ENCODE measurements at regions not wholly inside any gene's neighbourhood (a gene's known extent, or its start where the extent isn't known, plus 50 kb on each side); places are given as distances from the start of the nearest gene placed in this dataset.

- Histone ChIP-seq H3K4me1 (ENCODE audit: low read depth, poor library complexity, severe bottlenecking) (no peaks in the 10 kb centered on the region), H3K27me3 (ENCODE audit: insufficient read depth, low read depth) (no peaks in the 10 kb centered on the region), H2AFZ (ENCODE audit: low read depth) (no peak overlapping the region), H3K79me2 (ENCODE audit: insufficient read depth, low read depth) (no peaks in the 10 kb centered on the region), H3K4me2 (no peak overlapping the region), H3K27ac (no peak overlapping the region), H4K20me1 (ENCODE audit: insufficient read depth) (no peaks in the 10 kb centered on the region), H3K36me3 (ENCODE audit: insufficient read depth) (no peaks in the 10 kb centered on the region), H3K4me3 (IDR thresholded peaks at IDR 0.05; ENCODE audit: insufficient read depth, low read depth, low read length) (no peak overlapping the region), H3K9ac (no peak overlapping the region)
- TF ChIP-seq CTCF (conservative IDR thresholded peaks at IDR 0.05; ENCODE audit: low read depth, low read length), result no peak
Observed at GRCh38 chr13:68345963-68346531, 1115.9 kb upstream of the PCDH9 start.

- H3K9ac ChIP-seq, result no peak overlapping the region
- H3K4me1 ChIP-seq (ENCODE audit: low read depth, poor library complexity, severe bottlenecking), result no peaks in the 10 kb centered on the region
- no peak overlapping the region for H3K4me3 ChIP-seq (IDR thresholded peaks at IDR 0.05; ENCODE audit: insufficient read depth, low read depth, low read length)
- TF ChIP-seq CTCF (conservative IDR thresholded peaks at IDR 0.05; ENCODE audit: low read depth, low read length), result no peak
- no peaks in the 10 kb centered on the region for H4K20me1 ChIP-seq (ENCODE audit: insufficient read depth)
- no peak overlapping the region for H2AFZ ChIP-seq (ENCODE audit: low read depth)
- no peaks in the 10 kb centered on the region for H3K79me2 ChIP-seq (ENCODE audit: insufficient read depth, low read depth)
- no peaks in the 10 kb centered on the region for H3K36me3 ChIP-seq (ENCODE audit: insufficient read depth)
- no peak overlapping the region for H3K4me2 ChIP-seq
- no peak overlapping the region for H3K27ac ChIP-seq
- H3K27me3 ChIP-seq (ENCODE audit: insufficient read depth, low read depth), result no peaks in the 10 kb centered on the region
Observed at GRCh38 chr13:68323124-68323523, 1093.0 kb upstream of the PCDH9 start.

GRCh38 chr13:68319384-68319783, 1089.2 kb upstream of the PCDH9 start:
- no peak for TF ChIP-seq CTCF (conservative IDR thresholded peaks at IDR 0.05; ENCODE audit: low read depth, low read length)
- no peaks in the 10 kb centered on the region for H3K4me1 ChIP-seq (ENCODE audit: low read depth, poor library complexity, severe bottlenecking)
- no peak overlapping the region for H3K27ac ChIP-seq
- H4K20me1 ChIP-seq (ENCODE audit: insufficient read depth), result no peaks in the 10 kb centered on the region
- H3K36me3 ChIP-seq (ENCODE audit: insufficient read depth), result no peaks in the 10 kb centered on the region
- no peaks in the 10 kb centered on the region for H3K27me3 ChIP-seq (ENCODE audit: insufficient read depth, low read depth)
- H3K9ac ChIP-seq, result no peak overlapping the region
- no peak overlapping the region for H2AFZ ChIP-seq (ENCODE audit: low read depth)
- no peak overlapping the region for H3K4me2 ChIP-seq
- no peaks in the 10 kb centered on the region for H3K79me2 ChIP-seq (ENCODE audit: insufficient read depth, low read depth)
- no peak overlapping the region for H3K4me3 ChIP-seq (IDR thresholded peaks at IDR 0.05; ENCODE audit: insufficient read depth, low read depth, low read length)

GRCh38 chr13:68304286-68304893, 1074.3 kb upstream of the PCDH9 start:
- Histone ChIP-seq H3K4me3 (IDR thresholded peaks at IDR 0.05; ENCODE audit: insufficient read depth, low read depth, low read length) (no peak overlapping the region), H3K79me2 (ENCODE audit: insufficient read depth, low read depth) (no peaks in the 10 kb centered on the region), H3K36me3 (ENCODE audit: insufficient read depth) (no peaks in the 10 kb centered on the region), H4K20me1 (ENCODE audit: insufficient read depth) (no peaks in the 10 kb centered on the region), H2AFZ (ENCODE audit: low read depth) (no peak overlapping the region), H3K9ac (no peak overlapping the region), H3K27ac (no peak overlapping the region), H3K27me3 (ENCODE audit: insufficient read depth, low read depth) (no peaks in the 10 kb centered on the region), H3K4me2 (no peak overlapping the region), H3K4me1 (ENCODE audit: low read depth, poor library complexity, severe bottlenecking) (no peaks in the 10 kb centered on the region)
- TF ChIP-seq CTCF (conservative IDR thresholded peaks at IDR 0.05; ENCODE audit: low read depth, low read length), result peak; percentile 55
